Neural cell (in vitro differentiated cells): ENCODE measurements at regions not wholly inside any gene's neighbourhood (a gene's known extent, or its start where the extent isn't known, plus 50 kb on each side); places are given as distances from the start of the nearest gene placed in this dataset.

Experiments
- H2AFZ ChIP-seq: fragments of 200-600, 300-800 bp; sonication (generic), shearing (Covaris generic); 2 replicates; pipeline ENCODE4 v1.6.0; 2014; ENCODE audit warnings: low read depth, mild to moderate bottlenecking, antibody characterized with exemption, low read length, moderate library complexity
- H3F3A ChIP-seq: fragments of 200-600 bp; shearing (Covaris generic); 2 replicates; pipeline ENCODE4 v1.6.1; 2016; ENCODE audit warnings: mild to moderate bottlenecking, moderate library complexity, mixed read lengths, antibody characterized with exemption, low read length; ENCODE audit not compliant: insufficient read depth, poor library complexity, severe bottlenecking
- H3K27ac ChIP-seq: fragments of 200-600, 300-800 bp; sonication (generic), shearing (Covaris generic); 2 replicates; pipeline ENCODE4 v1.5.1; 2014; ENCODE audit warnings: mild to moderate bottlenecking, low read length, moderate library complexity
- H3K27me3 ChIP-seq: fragments of 300-800, 200-600 bp; sonication (generic), shearing (Covaris generic); 2 replicates; pipeline ENCODE4 v1.6.0; 2014; ENCODE audit warnings: mild to moderate bottlenecking, low read depth, low read length, moderate library complexity; ENCODE audit not compliant: insufficient read depth
- H3K36me3 ChIP-seq: fragments of 300-800, 200-600 bp; sonication (generic), shearing (Covaris generic); 2 replicates; pipeline ENCODE4 v1.5.1; 2014; ENCODE audit warnings: mild to moderate bottlenecking, antibody characterized with exemption, low read length, moderate library complexity; ENCODE audit not compliant: insufficient read depth
- H3K4me2 ChIP-seq: fragments of 300-800, 200-600 bp; sonication (generic), shearing (Covaris generic); 2 replicates; pipeline ENCODE4 v1.6.0; 2014; ENCODE audit warnings: mild to moderate bottlenecking, low read length
- H3K4me3 ChIP-seq: fragments of 300-800, 200-600 bp; sonication (generic), shearing (Covaris generic); 2 replicates; pipeline ENCODE4 v1.5.1; 2014; ENCODE audit warnings: mild to moderate bottlenecking, low read length, moderate library complexity
- H3K79me2 ChIP-seq: fragments of 200-600 bp; shearing (Covaris generic); replicated peaks from 2 replicates; pipeline ENCODE4 v1.6.0; 2014; ENCODE audit warnings: mild to moderate bottlenecking, low read length, moderate library complexity; ENCODE audit not compliant: insufficient read depth
- H3K9ac ChIP-seq: fragments of 300-800, 200-600 bp; sonication (generic), shearing (Covaris generic); 2 replicates; pipeline ENCODE4 v1.6.1; 2016; ENCODE audit warnings: mild to moderate bottlenecking, low read length, mixed read lengths
- H3K9me2 ChIP-seq: fragments of 200-600 bp; shearing (Covaris generic); 2 replicates; pipeline ENCODE4 v1.6.1; 2016; ENCODE audit warnings: mild to moderate bottlenecking, low read length, mixed read lengths; ENCODE audit not compliant: insufficient read depth
- H3K9me3 ChIP-seq: fragments of 200-600, 300-800 bp; sonication (generic), shearing (Covaris generic); 2 replicates; pipeline ENCODE4 v1.6.1; 2016; ENCODE audit warnings: mild to moderate bottlenecking, mixed run types, low read length, moderate library complexity, mixed read lengths
- H4K20me1 ChIP-seq: fragments of 200-600 bp; shearing (Covaris generic); 2 replicates; pipeline ENCODE4 v1.6.1; 2016; ENCODE audit warnings: mild to moderate bottlenecking, mixed run types; ENCODE audit not compliant: insufficient read depth
- EP300 ChIP-seq: fragments of 450-650 bp; conservative IDR thresholded peaks from 2 replicates; pipeline ENCODE4 v1.6.1; 2014; ENCODE audit warnings: antibody characterized with exemption, mild to moderate bottlenecking, moderate library complexity; ENCODE audit not compliant: poor library complexity, severe bottlenecking
- EZH2 ChIP-seq: fragments of 200-600, 300-800 bp; shearing (Covaris generic), sonication (generic); IDR thresholded peaks from 2 replicates; pipeline ENCODE4 v1.6.1; 2014; ENCODE audit warnings: antibody characterized with exemption, low read length, borderline replicate concordance, mild to moderate bottlenecking; ENCODE audit not compliant: insufficient read depth, poor library complexity, severe bottlenecking
- MXI1 ChIP-seq: fragments of 450-650 bp; conservative IDR thresholded peaks from 2 replicates; pipeline ENCODE4 v1.6.1; 2014; ENCODE audit warnings: antibody characterized with exemption, mild to moderate bottlenecking; ENCODE audit not compliant: poor library complexity, severe bottlenecking
- POLR2AphosphoS5 ChIP-seq: IDR thresholded peaks from 2 replicates; pipeline ENCODE4 v1.6.1; 2012
- RAD21 ChIP-seq: fragments of 450-650 bp; conservative IDR thresholded peaks from 2 replicates; pipeline ENCODE4 v1.6.1; 2014; ENCODE audit warnings: antibody characterized with exemption, mild to moderate bottlenecking, moderate library complexity
- SMC3 ChIP-seq: fragments of 450-650 bp; conservative IDR thresholded peaks from 2 replicates; pipeline ENCODE4 v1.6.1; 2014; ENCODE audit warnings: antibody characterized with exemption, mild to moderate bottlenecking, moderate library complexity; ENCODE audit not compliant: poor library complexity
- TAF1 ChIP-seq: IDR thresholded peaks from 2 replicates; pipeline ENCODE4 v1.6.1; 2012; ENCODE audit warnings: low read depth
- TF ChIP-seq, protein P1 (sequence below): IDR thresholded peaks from 2 replicates; pipeline ENCODE4 v1.6.1; 2012; ENCODE audit warnings: borderline replicate concordance
- TF ChIP-seq, protein P2 (sequence below): fragments of 450-650 bp; IDR thresholded peaks from 2 replicates; pipeline ENCODE4 v1.5.1; 2014; ENCODE audit warnings: antibody characterized with exemption, mild to moderate bottlenecking, moderate library complexity; ENCODE audit not compliant: poor library complexity, severe bottlenecking

DNA sequence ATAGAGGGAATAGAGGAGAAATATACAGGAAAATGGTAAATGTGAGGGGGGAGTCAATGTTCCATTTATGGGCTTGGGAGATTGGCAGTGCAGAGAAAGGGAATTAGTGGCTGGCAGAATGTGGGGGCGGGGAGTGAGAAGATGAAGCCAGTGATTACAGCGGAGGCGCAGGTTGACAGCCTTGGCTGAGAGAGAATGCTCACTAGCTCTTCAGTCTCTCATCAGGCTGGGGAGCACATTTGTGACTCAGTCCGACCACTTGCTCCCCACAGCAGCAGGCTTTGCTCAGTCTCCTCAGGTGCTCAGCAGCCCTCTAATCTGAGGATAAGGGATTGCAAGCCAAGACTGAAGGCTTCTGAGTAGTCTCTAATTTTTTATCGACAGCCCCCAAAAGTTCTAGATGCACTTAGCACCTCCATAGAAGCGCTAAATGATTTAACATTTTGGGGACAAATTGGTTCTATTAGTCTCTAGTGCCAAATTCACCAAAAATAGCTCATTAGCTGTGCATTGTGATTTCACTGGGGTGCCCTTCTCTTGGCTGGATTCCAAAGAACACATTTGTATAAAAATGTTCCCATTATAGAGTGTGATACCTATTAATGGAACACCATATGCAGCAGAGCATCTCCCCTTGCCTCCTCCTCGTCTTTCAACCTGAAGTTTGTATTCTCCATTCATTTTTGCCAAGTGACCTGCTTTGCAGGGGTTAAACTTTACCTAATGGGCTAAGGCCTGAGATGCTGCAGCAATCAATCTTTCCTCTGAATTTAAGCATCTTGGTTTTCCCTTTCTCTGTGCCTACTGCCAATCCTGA, 191.8 kb downstream of the ZNF326 start:
- Histone ChIP-seq H3K4me2 (no peak overlapping the region), H3K9me3 (no peaks in the 10 kb centered on the region), H3K27ac (no peak overlapping the region), H3K27me3 (no peaks in the 10 kb centered on the region), H3F3A (no peaks in the 10 kb centered on the region), H3K79me2 (no peaks in the 10 kb centered on the region), H2AFZ (no peak overlapping the region), H3K9me2 (no peaks in the 10 kb centered on the region), H4K20me1 (no peaks in the 10 kb centered on the region), H3K4me3 (no peak overlapping the region), H3K9ac (no peak overlapping the region), H3K36me3 (no peaks in the 10 kb centered on the region)
- no peak for TF ChIP-seq POLR2AphosphoS5
- no peak for TF ChIP-seq RAD21
- no peak for TF ChIP-seq TAF1
- no peak for TF ChIP-seq EZH2

DNA sequence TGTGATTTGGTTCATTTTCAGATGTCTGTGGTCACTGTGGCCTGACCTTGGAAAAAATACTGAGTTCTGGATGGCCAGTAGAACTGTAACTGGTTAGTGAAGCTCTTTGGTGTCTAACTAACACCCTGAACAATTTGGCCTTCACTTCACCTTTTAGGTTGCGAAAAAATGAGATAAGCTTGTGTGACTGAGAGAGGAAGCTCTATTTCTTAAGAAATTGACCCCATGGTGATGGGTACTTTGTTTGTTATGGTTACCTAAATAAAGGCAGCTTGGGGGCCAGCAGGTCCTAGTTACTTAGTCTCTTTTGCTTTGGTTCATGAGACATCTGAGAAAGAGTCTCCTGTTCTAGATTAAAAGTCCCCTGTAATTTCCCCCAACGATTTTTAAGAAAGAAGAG, 181.6 kb downstream of the ZNF326 start:
- Histone ChIP-seq H3K9ac (no peak overlapping the region), H3F3A (no peaks in the 10 kb centered on the region), H3K36me3 (no peaks in the 10 kb centered on the region), H3K9me2 (no peaks in the 10 kb centered on the region), H4K20me1 (no peaks in the 10 kb centered on the region), H3K27ac (no peak overlapping the region), H2AFZ (no peak overlapping the region), H3K4me3 (no peak overlapping the region), H3K27me3 (no peaks in the 10 kb centered on the region), H3K79me2 (no peaks in the 10 kb centered on the region), H3K9me3 (no peaks in the 10 kb centered on the region), H3K4me2 (no peak overlapping the region)
- TF ChIP-seq RAD21 (no peak), EP300 (no peak), EZH2 (no peak), POLR2AphosphoS5 (no peak), TAF1 (no peak), MXI1 (no peak), SMC3 (no peak)
- TF ChIP-seq, protein P1, sequence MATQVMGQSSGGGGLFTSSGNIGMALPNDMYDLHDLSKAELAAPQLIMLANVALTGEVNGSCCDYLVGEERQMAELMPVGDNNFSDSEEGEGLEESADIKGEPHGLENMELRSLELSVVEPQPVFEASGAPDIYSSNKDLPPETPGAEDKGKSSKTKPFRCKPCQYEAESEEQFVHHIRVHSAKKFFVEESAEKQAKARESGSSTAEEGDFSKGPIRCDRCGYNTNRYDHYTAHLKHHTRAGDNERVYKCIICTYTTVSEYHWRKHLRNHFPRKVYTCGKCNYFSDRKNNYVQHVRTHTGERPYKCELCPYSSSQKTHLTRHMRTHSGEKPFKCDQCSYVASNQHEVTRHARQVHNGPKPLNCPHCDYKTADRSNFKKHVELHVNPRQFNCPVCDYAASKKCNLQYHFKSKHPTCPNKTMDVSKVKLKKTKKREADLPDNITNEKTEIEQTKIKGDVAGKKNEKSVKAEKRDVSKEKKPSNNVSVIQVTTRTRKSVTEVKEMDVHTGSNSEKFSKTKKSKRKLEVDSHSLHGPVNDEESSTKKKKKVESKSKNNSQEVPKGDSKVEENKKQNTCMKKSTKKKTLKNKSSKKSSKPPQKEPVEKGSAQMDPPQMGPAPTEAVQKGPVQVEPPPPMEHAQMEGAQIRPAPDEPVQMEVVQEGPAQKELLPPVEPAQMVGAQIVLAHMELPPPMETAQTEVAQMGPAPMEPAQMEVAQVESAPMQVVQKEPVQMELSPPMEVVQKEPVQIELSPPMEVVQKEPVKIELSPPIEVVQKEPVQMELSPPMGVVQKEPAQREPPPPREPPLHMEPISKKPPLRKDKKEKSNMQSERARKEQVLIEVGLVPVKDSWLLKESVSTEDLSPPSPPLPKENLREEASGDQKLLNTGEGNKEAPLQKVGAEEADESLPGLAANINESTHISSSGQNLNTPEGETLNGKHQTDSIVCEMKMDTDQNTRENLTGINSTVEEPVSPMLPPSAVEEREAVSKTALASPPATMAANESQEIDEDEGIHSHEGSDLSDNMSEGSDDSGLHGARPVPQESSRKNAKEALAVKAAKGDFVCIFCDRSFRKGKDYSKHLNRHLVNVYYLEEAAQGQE: no peak
- TF ChIP-seq, protein P2, sequence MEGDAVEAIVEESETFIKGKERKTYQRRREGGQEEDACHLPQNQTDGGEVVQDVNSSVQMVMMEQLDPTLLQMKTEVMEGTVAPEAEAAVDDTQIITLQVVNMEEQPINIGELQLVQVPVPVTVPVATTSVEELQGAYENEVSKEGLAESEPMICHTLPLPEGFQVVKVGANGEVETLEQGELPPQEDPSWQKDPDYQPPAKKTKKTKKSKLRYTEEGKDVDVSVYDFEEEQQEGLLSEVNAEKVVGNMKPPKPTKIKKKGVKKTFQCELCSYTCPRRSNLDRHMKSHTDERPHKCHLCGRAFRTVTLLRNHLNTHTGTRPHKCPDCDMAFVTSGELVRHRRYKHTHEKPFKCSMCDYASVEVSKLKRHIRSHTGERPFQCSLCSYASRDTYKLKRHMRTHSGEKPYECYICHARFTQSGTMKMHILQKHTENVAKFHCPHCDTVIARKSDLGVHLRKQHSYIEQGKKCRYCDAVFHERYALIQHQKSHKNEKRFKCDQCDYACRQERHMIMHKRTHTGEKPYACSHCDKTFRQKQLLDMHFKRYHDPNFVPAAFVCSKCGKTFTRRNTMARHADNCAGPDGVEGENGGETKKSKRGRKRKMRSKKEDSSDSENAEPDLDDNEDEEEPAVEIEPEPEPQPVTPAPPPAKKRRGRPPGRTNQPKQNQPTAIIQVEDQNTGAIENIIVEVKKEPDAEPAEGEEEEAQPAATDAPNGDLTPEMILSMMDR: no peak
